ENCODE measurements at regions not wholly inside any gene's neighbourhood (a gene's known extent, or its start where the extent isn't known, plus 50 kb on each side); places are given as distances from the start of the nearest gene placed in this dataset.
"Not testable (repeated sequence)": the region's sequence is repeated elsewhere in the genome, so short reads cannot be mapped to it uniquely, and the experiment has no call there.

DNA sequence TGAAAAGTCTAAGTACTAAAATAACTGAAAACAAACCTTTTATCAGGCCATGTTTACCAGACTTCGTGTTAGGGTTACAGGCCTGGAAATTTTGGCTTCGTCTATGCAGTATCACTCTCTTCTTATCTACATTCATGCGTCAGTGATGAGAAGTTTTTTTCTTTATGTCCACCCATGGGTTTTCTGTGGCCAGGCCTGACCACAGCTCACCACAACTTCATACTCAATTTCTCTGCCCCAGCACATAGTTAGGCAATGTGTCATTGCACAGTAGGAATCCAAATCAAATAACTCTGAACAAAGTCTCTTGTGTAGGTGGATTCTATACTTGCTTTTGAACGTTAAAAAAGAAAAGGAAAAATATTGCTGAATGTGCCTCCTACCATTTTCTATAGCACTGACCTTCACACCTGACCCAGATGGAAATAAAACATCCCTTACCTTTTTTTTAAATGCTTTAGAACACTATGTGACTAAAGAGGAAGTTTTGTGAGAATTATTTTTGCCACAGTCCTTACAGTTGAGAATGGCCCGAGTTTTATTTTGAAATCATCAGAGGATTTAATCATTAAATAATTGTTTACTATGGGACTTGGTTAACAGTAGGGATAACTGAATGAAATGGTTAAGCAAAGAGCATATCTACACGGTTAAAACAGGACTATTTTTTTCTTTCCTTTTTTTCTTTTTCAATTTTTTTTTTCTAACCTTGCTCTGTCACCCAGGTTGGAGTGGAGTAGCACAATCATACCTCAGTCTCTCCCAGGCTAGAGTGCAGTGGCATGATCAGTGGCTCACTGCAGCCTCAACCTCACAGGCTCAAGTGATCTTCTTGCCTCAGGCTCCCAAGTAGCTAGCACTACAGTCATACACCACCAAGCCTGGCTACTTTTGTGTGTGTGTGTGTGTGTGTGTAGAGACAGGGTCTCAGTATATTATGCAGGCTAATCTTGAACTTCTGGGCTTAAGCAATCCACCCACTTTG, 1247.0 kb upstream of the ACO1 start:
- FAIRE-seq (no peak), DNase-seq (ENCODE audit: insufficient read length, low spot score) (no peak)

DNA sequence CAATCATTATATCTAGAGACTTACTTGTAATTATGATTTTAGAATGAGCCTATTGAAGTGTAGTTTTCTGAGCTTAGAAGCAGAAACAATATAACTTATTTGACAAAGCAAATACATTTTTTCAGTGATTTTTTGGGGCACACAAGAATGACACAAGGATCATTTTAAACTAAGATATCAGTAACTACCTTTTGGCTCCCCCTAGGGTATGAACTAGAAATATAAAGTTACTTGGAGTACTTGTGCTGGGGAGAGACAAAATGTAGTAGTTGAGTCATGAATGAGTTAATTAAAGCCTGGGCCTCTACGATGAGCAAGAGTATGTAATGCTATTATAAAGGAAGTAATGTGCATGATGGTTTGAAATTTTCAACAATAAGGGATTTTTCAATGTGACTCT, 1244.1 kb upstream of the ACO1 start:
- FAIRE-seq (no peak), DNase-seq (ENCODE audit: insufficient read length, low spot score) (no peak)

DNA sequence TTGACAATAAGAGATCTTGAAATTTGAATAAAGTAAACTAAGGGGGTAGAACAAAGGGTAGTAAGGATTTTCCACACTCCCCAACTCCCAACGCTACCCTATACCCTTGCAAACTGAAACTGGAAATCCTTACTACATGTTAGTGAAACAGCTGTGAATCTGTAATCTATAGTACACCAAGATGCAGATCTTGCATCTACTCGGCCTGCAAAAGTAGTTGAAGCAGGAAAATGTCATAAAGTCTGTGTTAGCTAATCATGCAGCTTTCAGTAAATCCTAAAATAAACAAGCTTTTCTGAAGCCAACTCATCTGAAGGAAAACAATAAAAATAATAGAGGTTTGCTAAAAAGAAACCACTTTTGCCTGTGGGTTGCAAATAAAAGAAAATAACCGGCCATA, 1242.0 kb upstream of the ACO1 start:
- FAIRE-seq (no peak), DNase-seq (ENCODE audit: insufficient read length, low spot score) (no peak)

- FAIRE-seq (no peak), DNase-seq (ENCODE audit: insufficient read length, low spot score) (no peak)
Observed at GRCh38 chr9:31144614-31145013, 1239.8 kb upstream of the ACO1 start.

GRCh38 chr9:31146485-31147166, 1237.8 kb upstream of the ACO1 start:
- FAIRE-seq (peak; percentile 94), DNase-seq (ENCODE audit: insufficient read length, low spot score) (peak; percentile 9)

DNA sequence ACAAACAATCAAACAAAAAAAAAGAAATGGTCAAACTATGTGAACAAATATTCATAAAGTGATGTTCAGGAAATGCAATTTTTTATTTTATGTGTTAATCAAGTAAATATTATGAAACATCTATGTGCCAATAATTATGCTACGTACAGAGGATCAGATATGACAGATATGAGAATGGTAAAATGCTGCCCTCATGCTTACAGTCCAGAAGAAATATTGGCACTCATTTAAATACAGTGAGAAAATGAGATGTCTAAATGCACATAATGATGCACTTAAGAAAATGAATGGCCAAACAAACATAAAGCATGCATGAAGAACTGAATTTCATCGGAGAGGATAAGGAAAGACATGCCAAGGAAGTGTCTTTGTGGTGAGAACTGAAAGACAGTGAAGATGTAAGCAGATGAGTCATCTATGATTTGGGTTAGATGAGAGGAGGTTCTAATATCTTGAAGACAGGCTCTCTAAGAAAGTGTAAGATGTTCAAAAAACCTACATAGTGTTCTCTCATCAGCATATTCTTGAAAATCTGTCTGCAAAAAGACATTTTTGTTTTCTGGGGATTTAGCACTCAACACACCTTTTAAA, 1231.1 kb upstream of the ACO1 start:
- no peak for DNase-seq (ENCODE audit: insufficient read length, low spot score)
- FAIRE-seq, result peak; percentile 72

GRCh38 chr9:31166516-31166915, 1217.9 kb upstream of the ACO1 start:
- no peak for FAIRE-seq
- DNase-seq (ENCODE audit: insufficient read length, low spot score), result no peak

DNA sequence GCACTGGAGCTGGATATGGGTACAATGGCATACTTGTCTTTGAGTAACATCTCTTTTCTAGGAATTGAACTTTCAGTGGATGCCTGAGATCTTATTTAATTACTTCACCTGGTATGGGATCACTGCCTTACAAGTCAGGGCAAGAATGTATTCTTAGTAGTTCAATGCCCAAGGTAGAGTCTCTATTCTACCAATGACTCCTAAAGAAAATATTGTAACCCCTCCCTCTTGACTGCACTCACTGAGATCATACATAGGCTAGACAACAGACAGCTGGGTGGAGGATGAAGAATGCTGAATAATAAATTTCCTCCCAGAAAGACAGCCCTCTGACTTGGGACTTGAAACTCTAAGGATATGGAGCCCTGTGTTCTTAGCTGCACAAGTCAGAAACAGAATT, 1216.3 kb upstream of the ACO1 start:
- no peak for FAIRE-seq
- no peak for DNase-seq (ENCODE audit: insufficient read length, low spot score)

GRCh38 chr9:31174681-31175080, 1209.8 kb upstream of the ACO1 start:
- DNase-seq (ENCODE audit: insufficient read length, low spot score), result no peak
- no peak for FAIRE-seq

GRCh38 chr9:31183866-31184265, 1200.6 kb upstream of the ACO1 start:
- DNase-seq (ENCODE audit: insufficient read length, low spot score) (no peak), FAIRE-seq (no peak)

DNA sequence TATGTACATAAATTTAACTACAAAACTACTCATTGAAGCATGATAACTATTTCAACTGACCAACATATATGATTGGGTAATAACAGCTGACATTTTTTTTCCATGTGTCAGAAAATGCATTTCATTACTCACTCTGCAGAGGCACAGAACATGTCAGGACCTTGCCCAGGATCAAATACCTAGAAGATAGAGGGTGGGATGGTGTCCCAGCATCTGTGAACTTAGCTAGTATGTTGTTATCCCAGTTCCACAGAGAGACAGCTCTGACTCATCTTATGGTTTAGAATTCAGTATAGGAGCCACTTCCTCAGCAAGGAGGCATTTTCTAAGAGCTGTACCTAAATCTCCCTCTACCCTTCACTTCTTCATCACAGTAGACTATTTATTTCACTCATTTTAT, 1198.6 kb upstream of the ACO1 start:
- no peak for FAIRE-seq
- DNase-seq (ENCODE audit: insufficient read length, low spot score), result no peak

DNA sequence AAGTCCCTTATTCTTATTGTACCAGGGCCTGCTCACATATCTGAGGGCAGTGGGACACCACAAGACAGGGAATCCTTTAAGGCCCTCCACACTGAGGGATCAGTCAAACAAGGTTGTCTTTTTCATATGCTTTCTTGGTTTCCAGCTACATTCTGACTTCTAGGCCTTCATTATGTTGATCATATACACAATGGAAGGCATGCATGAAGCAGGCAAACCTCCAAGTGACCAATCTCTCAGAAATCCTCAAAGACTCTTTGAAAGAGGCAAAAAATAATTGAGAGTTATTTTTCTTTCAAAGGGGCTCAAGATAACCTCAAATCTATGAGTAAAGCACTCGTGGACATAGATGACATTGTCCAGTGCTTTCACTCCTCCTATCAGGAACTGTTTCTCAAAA, 1195.9 kb upstream of the ACO1 start:
- no peak for FAIRE-seq

DNA sequence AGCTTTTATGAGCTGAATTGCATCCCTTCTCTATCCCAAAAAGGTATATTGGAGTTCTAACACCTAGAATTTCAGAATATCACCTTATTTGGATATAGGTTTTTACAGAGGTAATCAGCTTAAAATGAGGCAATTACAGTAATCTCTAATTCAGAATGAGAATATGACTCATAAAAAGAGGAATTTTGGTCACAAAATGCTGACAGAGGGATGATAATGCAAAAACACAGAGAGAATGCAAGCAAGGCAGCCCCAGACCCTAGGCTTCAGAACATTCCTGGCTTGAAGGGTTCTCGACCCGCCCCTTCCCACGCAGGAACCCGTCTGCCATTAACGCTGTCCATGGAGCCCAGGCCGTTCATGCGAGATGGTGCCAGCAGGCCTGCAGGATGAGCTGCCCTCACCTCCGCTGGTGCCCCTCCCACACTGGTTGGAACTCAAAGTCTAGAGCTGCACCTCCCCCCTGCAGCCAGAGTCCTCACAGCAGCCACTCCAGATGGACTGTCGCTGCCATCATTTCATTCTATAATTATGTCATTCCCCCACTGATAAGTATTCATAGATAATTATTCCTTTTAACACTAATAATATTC, 1173.4 kb upstream of the ACO1 start:
- no peak for DNase-seq (ENCODE audit: insufficient read length, low spot score)
- FAIRE-seq, result peak; percentile 70

More for the DNA sequence above, 1195.9 kb upstream of the ACO1 start:
- DNase-seq (ENCODE audit: insufficient read length, low spot score), result no peak

DNA sequence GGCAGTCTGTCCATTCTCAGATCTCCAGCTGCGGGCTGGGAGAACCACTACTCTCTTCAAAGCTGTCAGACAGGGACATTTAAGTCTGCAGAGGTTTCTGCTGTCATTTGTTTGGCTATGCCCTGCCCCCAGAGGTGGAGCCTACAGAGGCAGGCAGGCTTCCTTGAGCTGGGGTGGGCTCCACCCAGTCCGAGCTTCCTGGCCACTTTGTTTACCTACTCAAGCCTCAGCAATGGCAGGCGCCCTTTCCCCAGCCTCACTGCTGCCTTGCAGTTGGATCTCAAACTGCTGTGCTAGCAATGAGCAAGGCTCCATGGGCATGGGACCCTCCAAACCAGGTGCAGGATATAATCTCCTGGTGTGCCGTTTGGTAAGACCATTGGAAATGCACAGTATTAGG, 1154.5 kb upstream of the ACO1 start:
- not testable (repeated sequence) for DNase-seq (ENCODE audit: insufficient read length, low spot score); FAIRE-seq

DNA sequence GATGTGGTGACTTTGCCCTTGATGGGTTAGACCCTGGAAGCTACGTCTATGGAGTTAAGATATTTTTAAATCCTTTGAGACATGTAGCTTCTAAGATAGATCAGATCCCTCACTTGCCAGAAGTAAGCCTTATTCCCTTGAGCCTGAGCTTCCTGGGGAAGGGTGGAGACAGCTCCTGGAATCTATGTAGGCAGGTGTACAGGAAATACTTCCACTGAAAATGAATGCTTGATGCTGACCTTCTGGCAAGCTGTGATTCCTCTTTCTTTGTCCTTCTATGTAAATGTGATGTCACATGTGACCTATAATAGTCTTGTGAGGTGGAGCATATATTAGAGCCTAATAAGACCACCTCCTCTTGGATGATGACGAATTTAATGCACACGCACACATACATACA, 1152.0 kb upstream of the ACO1 start:
- FAIRE-seq (no peak), DNase-seq (ENCODE audit: insufficient read length, low spot score) (no peak)

GRCh38 chr9:31236344-31236743, 1148.1 kb upstream of the ACO1 start:
- FAIRE-seq, result no peak
- DNase-seq (ENCODE audit: insufficient read length, low spot score), result no peak

DNA sequence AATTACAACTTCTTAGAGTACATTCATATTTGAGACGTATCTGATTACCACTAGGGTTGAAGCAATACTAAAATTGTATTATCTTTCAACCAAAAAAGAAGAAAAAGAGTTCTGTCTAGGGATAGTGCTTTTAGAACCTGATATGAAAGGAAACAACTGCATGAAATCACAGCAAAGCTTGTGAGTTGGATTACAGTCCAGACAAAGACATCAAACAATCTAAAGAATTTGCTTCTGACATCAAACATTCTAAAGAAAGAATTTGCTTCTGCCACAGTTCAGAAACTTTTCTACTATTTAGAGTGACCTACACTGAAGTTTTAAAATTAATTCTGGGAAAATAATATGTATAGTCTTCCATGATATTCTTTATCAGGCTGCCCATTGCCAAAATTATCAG, 1141.1 kb upstream of the ACO1 start:
- no peak for DNase-seq (ENCODE audit: insufficient read length, low spot score)
- FAIRE-seq, result no peak

DNA sequence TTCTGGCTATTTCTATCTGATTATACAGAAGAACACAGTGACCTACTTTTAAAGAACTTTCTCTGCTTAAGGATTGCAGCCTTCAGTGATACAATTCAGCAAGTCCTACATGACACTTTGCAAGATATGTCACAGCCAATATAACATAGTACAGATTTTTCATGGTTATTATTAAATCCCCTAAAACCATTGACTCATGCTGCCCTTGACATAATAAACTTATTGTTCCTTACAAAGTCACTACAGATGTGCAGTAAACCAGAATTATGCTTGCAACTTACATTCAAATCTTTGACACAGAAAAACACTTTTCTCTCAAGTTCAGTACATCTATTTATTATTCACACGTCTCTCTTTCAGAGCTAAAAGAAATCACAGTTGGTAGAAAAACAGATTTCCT, 1136.3 kb upstream of the ACO1 start:
- FAIRE-seq (no peak), DNase-seq (ENCODE audit: insufficient read length, low spot score) (no peak)

DNA sequence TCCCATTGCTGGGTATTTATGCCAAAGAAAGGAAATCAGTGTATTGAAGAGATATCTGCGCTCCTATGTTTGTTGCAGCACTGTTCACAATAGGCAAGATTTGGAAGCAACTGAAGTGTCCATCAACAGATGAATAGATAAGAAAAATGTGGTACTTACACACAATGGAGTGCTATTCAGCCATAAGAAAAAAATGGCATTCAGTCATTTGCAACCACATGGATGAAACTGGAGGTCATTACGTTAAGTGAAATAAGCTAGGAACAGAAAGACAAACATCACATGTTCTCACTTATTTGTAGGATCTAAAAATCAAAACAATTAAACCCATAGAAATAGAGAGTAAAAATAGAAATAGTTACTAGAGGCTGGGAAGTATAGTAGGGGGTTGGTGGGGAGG, 1133.1 kb upstream of the ACO1 start:
- FAIRE-seq, result no peak
- DNase-seq (ENCODE audit: insufficient read length, low spot score), result no peak

DNA sequence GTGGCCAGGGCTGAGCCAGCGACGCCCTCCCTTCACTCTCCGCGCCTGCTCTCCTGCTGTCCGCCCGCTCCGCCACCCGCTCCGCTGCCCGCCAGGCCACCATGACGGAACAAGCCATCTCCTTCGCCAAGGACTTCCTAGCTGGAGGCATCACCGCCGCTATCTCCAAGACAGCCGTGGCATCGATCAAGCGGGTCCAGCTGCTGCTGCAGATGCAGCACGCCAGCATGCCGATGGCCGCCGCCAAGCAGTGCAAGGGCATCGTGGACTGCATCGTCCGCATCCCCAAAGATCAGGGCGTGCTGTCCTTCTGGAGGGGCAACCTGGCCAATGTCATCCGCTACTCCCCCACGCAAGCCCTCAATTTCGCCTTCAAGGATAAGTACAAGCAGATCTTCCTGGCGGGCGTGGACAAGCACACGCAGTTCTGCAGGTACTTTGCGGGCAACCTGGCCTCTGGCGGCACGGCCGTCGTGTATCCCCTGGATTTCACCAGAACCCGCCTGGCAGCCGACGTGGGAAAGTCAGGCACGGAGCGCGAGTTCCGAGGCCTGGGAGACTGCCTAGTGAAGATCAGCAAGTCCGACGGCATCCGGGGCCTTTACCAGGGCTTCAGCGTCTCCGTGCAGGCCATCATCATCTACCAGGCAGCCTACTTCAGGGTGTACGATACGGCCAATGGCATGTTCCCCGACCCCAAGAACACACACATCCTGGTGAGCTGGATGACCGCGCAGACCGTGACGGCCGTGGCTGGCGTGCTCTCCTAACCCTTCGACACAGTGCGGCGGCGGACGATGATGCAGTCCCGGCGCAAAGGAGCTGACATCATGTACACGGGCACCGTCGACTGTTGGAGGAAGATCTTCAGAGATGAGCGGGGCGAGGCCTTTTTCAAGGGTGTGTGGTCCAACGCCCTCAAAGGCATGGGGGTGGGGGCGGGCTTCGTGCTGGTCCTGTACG, 1130.4 kb upstream of the ACO1 start:
- DNase-seq (ENCODE audit: insufficient read length, low spot score) (no peak), FAIRE-seq (no peak)
